ENCODE measurements at regions not wholly inside any gene's neighbourhood (a gene's known extent, or its start where the extent isn't known, plus 50 kb on each side); places are given as distances from the start of the nearest gene placed in this dataset.

DNA sequence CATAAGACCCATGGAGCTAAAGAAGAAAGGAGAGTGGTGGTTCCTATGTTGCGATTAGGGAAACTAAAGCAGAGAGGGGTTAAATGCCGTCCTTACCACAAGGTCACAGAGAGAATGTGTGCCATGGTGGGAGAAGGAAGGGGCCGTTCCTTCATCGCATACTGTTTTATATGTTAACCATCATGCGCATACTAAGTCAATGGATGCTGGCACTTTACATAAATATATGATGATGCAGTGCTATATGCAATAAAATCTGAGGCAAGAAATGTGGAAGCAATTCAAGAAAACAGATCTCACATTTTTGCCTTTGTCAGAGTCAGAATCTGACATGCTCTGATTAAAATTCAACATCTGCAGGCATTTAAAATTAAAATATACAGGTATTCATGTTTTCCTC is 168.1 kb downstream of the BMP4 start:
- no peaks in the 10 kb centered on the region for H3K27me3 ChIP-seq (ENCODE audit: control insufficient read depth, insufficient read depth, low read length, poor library complexity, severe bottlenecking)
- H3K4me1 Mint-ChIP-seq, result peaks cover 17% of the 10 kb centered on the region

DNA sequence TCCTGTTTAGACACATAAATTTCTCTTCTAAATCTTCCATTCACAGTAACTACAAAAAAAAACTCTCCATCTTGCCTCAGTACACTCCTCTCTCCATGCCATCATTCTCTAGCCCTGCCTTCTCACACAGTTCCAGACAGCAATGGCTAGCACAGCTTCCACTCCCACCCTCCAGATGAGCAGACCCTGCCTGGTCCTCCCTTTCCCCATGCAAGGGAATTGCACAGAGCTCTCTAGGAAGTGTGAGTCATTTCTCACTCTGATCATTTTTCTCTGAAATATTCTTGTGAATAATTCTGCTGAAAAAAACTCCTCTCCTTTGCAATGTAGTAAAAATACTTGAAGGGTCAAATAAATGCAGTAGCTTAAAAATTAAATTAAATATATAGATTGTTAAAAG is 170.6 kb downstream of the BMP4 start:
- Histone ChIP-seq H3K27ac (ENCODE audit: low read depth, low read length) (no peak overlapping the region), H3K27me3 (ENCODE audit: control insufficient read depth, insufficient read depth, low read length, poor library complexity, severe bottlenecking) (no peaks in the 10 kb centered on the region), H3K9me3 (ENCODE audit: control insufficient read depth, low read length) (peaks cover 16% of the 10 kb centered on the region), H3K4me1 (ENCODE audit: control insufficient read depth, insufficient read depth, low read length) (peaks cover 7% of the 10 kb centered on the region), H3K4me3 (ENCODE audit: low read length) (no peak overlapping the region), H3K36me3 (ENCODE audit: control insufficient read depth, insufficient read depth, low read length) (no peaks in the 10 kb centered on the region), H3K9ac (ENCODE audit: extremely low read depth, low read length, poor library complexity, severe bottlenecking) (no peak overlapping the region)
- Mint-ChIP-seq H3K36me3 (ENCODE audit: low read depth) (no peaks in the 10 kb centered on the region), H3K27me3 (ENCODE audit: insufficient read depth) (no peaks in the 10 kb centered on the region), H3K4me1 (peaks cover 9% of the 10 kb centered on the region), H3K4me3 (no peak overlapping the region), H3K9me3 (peaks cover 5% of the 10 kb centered on the region), H3K27ac (no peak overlapping the region)
- TF ChIP-seq, protein P1, sequence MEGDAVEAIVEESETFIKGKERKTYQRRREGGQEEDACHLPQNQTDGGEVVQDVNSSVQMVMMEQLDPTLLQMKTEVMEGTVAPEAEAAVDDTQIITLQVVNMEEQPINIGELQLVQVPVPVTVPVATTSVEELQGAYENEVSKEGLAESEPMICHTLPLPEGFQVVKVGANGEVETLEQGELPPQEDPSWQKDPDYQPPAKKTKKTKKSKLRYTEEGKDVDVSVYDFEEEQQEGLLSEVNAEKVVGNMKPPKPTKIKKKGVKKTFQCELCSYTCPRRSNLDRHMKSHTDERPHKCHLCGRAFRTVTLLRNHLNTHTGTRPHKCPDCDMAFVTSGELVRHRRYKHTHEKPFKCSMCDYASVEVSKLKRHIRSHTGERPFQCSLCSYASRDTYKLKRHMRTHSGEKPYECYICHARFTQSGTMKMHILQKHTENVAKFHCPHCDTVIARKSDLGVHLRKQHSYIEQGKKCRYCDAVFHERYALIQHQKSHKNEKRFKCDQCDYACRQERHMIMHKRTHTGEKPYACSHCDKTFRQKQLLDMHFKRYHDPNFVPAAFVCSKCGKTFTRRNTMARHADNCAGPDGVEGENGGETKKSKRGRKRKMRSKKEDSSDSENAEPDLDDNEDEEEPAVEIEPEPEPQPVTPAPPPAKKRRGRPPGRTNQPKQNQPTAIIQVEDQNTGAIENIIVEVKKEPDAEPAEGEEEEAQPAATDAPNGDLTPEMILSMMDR (conservative IDR thresholded peaks at IDR 0.05), result no peak
- DNase-seq, result no peak

More for the DNA sequence above, 168.1 kb downstream of the BMP4 start:
- DNase-seq, result no peak
- H3K27ac ChIP-seq (ENCODE audit: low read depth, low read length), result no peak overlapping the region
- Mint-ChIP-seq H3K9me3 (peaks cover 5% of the 10 kb centered on the region), H3K4me3 (no peak overlapping the region), H3K36me3 (ENCODE audit: low read depth) (no peaks in the 10 kb centered on the region), H3K27me3 (ENCODE audit: insufficient read depth) (no peaks in the 10 kb centered on the region), H3K27ac (no peak overlapping the region)
- peaks cover 12% of the 10 kb centered on the region for H3K4me1 ChIP-seq (ENCODE audit: control insufficient read depth, insufficient read depth, low read length)
- 95 to 100% methylated on average over 1 to 5 of the region's 5 CpGs for WGBS, 2 experiments (ENCODE audit: insufficient coverage in 1 of 2, insufficient read length in 1 of 2)
- H3K36me3 ChIP-seq (ENCODE audit: control insufficient read depth, insufficient read depth, low read length), result no peaks in the 10 kb centered on the region
- TF ChIP-seq, protein P1 (conservative IDR thresholded peaks at IDR 0.05), result no peak
- no peak overlapping the region for H3K4me3 ChIP-seq (ENCODE audit: low read length)
- H3K9ac ChIP-seq (ENCODE audit: extremely low read depth, low read length, poor library complexity, severe bottlenecking), result no peak overlapping the region
- peaks cover 16% of the 10 kb centered on the region for H3K9me3 ChIP-seq (ENCODE audit: control insufficient read depth, low read length)

DNA sequence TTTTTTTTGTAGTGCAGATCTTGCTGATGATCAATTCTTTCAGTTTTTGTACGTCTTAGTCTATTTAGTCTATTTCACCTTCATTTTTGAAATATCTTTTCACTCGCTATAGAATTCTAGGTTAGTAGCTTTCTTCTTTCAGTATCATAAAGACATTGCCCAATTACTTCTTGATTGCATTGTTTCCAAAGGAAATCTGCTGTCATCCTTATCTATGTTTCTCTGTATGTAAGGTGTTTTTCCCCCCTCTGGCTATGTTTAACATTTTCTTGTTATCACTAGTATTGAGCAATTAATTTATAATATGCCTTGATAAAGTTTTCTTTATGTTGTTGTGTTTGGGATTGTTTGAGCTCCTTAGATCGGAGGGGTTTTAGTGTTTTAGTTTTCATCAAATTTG is 171.9 kb downstream of the BMP4 start:
- Mint-ChIP-seq H3K4me3 (no peak overlapping the region), H3K27me3 (ENCODE audit: insufficient read depth) (no peaks in the 10 kb centered on the region), H3K36me3 (ENCODE audit: low read depth) (no peaks in the 10 kb centered on the region), H3K4me1 (peaks cover under 1% of the 10 kb centered on the region), H3K27ac (no peak overlapping the region), H3K9me3 (peaks cover 5% of the 10 kb centered on the region)
- H3K9me3 ChIP-seq (ENCODE audit: control insufficient read depth, low read length), result peaks cover 16% of the 10 kb centered on the region
- no peak overlapping the region for H3K9ac ChIP-seq (ENCODE audit: extremely low read depth, low read length, poor library complexity, severe bottlenecking)
- WGBS, 2 experiments (ENCODE audit: insufficient coverage in 1 of 2, insufficient read length in 1 of 2), result 98 to 100% methylated on average over 2 to 3 of the region's 3 CpGs
- H3K36me3 ChIP-seq (ENCODE audit: control insufficient read depth, insufficient read depth, low read length), result no peaks in the 10 kb centered on the region
- TF ChIP-seq, protein P1 (conservative IDR thresholded peaks at IDR 0.05), result no peak
- no peaks in the 10 kb centered on the region for H3K27me3 ChIP-seq (ENCODE audit: control insufficient read depth, insufficient read depth, low read length, poor library complexity, severe bottlenecking)
- DNase-seq, result no peak
- H3K27ac ChIP-seq (ENCODE audit: low read depth, low read length), result no peak overlapping the region
- H3K4me3 ChIP-seq (ENCODE audit: low read length), result no peak overlapping the region
- no peaks in the 10 kb centered on the region for H3K4me1 ChIP-seq (ENCODE audit: control insufficient read depth, insufficient read depth, low read length)
